Ishikawa (cell line): ENCODE measurements at regions not wholly inside any gene's neighbourhood (a gene's known extent, or its start where the extent isn't known, plus 50 kb on each side); places are given as distances from the start of the nearest gene placed in this dataset.

Experiments used
- CREB1 ChIP-seq: IDR thresholded peaks from 2 replicates; pipeline ENCODE4 v1.6.1; 2012; ENCODE audit warnings: low read depth
- EGR1 ChIP-seq: IDR thresholded peaks from 2 replicates; pipeline ENCODE4 v1.6.1; 2012
- EP300 ChIP-seq: IDR thresholded peaks from 2 replicates; pipeline ENCODE4 v1.6.1; 2012; ENCODE audit warnings: borderline replicate concordance
- FOXM1 ChIP-seq: IDR thresholded peaks from 2 replicates; pipeline ENCODE4 v1.6.1; 2012; ENCODE audit warnings: low read depth, borderline replicate concordance
- MAX ChIP-seq: IDR thresholded peaks from 2 replicates; pipeline ENCODE4 v1.6.1; 2012
- NFIC ChIP-seq: IDR thresholded peaks from 2 replicates; pipeline ENCODE4 v1.6.1; 2012
- RAD21 ChIP-seq: IDR thresholded peaks from 2 replicates; pipeline ENCODE4 v1.6.1; 2012; ENCODE audit warnings: low read depth
- TAF1 ChIP-seq: IDR thresholded peaks from 2 replicates; pipeline ENCODE4 v1.6.1; 2012; ENCODE audit warnings: low read depth, mild to moderate bottlenecking
- TCF12 ChIP-seq: IDR thresholded peaks from 2 replicates; pipeline ENCODE4 v1.6.1; 2012; ENCODE audit warnings: low read depth
- YY1 ChIP-seq: IDR thresholded peaks from 2 replicates; pipeline ENCODE4 v1.6.1; 2012; ENCODE audit warnings: low read depth
- TF ChIP-seq, protein P1 (sequence below): IDR thresholded peaks from 2 replicates; pipeline ENCODE4 v1.6.1; 2012; ENCODE audit warnings: low read depth, mild to moderate bottlenecking

GRCh38 chr5:110082863-110083262 is 393.1 kb downstream of the MAN2A1 start:
- TF ChIP-seq EP300 (no peak), CREB1 (no peak), MAX (no peak), RAD21 (no peak), TCF12 (no peak), FOXM1 (no peak), TAF1 (no peak), NFIC (no peak), EGR1 (no peak), YY1 (no peak)
- TF ChIP-seq, protein P1, sequence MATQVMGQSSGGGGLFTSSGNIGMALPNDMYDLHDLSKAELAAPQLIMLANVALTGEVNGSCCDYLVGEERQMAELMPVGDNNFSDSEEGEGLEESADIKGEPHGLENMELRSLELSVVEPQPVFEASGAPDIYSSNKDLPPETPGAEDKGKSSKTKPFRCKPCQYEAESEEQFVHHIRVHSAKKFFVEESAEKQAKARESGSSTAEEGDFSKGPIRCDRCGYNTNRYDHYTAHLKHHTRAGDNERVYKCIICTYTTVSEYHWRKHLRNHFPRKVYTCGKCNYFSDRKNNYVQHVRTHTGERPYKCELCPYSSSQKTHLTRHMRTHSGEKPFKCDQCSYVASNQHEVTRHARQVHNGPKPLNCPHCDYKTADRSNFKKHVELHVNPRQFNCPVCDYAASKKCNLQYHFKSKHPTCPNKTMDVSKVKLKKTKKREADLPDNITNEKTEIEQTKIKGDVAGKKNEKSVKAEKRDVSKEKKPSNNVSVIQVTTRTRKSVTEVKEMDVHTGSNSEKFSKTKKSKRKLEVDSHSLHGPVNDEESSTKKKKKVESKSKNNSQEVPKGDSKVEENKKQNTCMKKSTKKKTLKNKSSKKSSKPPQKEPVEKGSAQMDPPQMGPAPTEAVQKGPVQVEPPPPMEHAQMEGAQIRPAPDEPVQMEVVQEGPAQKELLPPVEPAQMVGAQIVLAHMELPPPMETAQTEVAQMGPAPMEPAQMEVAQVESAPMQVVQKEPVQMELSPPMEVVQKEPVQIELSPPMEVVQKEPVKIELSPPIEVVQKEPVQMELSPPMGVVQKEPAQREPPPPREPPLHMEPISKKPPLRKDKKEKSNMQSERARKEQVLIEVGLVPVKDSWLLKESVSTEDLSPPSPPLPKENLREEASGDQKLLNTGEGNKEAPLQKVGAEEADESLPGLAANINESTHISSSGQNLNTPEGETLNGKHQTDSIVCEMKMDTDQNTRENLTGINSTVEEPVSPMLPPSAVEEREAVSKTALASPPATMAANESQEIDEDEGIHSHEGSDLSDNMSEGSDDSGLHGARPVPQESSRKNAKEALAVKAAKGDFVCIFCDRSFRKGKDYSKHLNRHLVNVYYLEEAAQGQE, result no peak
